ENCODE measurements at regions not wholly inside any gene's neighbourhood (a gene's known extent, or its start where the extent isn't known, plus 50 kb on each side); places are given as distances from the start of the nearest gene placed in this dataset.

GRCh38 chr9:79163544-79163943 lies 408.2 kb upstream of the TLE4 start:
- no peak for DNase-seq (ENCODE audit: low spot score)
- no peak for TF ChIP-seq CTCF (IDR thresholded peaks at IDR 0.05; ENCODE audit: borderline replicate concordance, control extremely low read depth, extremely low read depth, insufficient read depth, missing control alignments)
- in situ Hi-C loops (cut with MboI; ENCODE audit: low sequenced_read_pairs, unreplicated experiment), result no loop called here

- in situ Hi-C loops (cut with MboI; ENCODE audit: low sequenced_read_pairs, unreplicated experiment), result no loop called here
- no peak for DNase-seq (ENCODE audit: low spot score)
- TF ChIP-seq CTCF (IDR thresholded peaks at IDR 0.05; ENCODE audit: borderline replicate concordance, control extremely low read depth, extremely low read depth, insufficient read depth, missing control alignments), result no peak
Measured at GRCh38 chr9:79164406-79164805, 407.4 kb upstream of the TLE4 start.

GRCh38 chr9:79165020-79165780 lies 406.6 kb upstream of the TLE4 start:
- no peak for DNase-seq (ENCODE audit: low spot score)
- TF ChIP-seq CTCF (IDR thresholded peaks at IDR 0.05; ENCODE audit: borderline replicate concordance, control extremely low read depth, extremely low read depth, insufficient read depth, missing control alignments), result no peak
- in situ Hi-C loops (cut with MboI; ENCODE audit: low sequenced_read_pairs, unreplicated experiment), result no loop called here

- in situ Hi-C loops (cut with MboI; ENCODE audit: low sequenced_read_pairs, unreplicated experiment), result no loop called here
- no peak for TF ChIP-seq CTCF (IDR thresholded peaks at IDR 0.05; ENCODE audit: borderline replicate concordance, control extremely low read depth, extremely low read depth, insufficient read depth, missing control alignments)
- no peak for DNase-seq (ENCODE audit: low spot score)
Measured at GRCh38 chr9:79166005-79166404, 405.8 kb upstream of the TLE4 start.

- in situ Hi-C loops (cut with MboI; ENCODE audit: low sequenced_read_pairs, unreplicated experiment), result no loop called here
- no peak for DNase-seq (ENCODE audit: low spot score)
- no peak for TF ChIP-seq CTCF (IDR thresholded peaks at IDR 0.05; ENCODE audit: borderline replicate concordance, control extremely low read depth, extremely low read depth, insufficient read depth, missing control alignments)
Measured at GRCh38 chr9:79170643-79171042, 401.1 kb upstream of the TLE4 start.

GRCh38 chr9:79173932-79174331 lies 397.8 kb upstream of the TLE4 start:
- DNase-seq (ENCODE audit: low spot score), result no peak
- in situ Hi-C loops (cut with MboI; ENCODE audit: low sequenced_read_pairs, unreplicated experiment), result no loop called here
- no peak for TF ChIP-seq CTCF (IDR thresholded peaks at IDR 0.05; ENCODE audit: borderline replicate concordance, control extremely low read depth, extremely low read depth, insufficient read depth, missing control alignments)
